ENCODE measurements at regions not wholly inside any gene's neighbourhood (a gene's known extent, or its start where the extent isn't known, plus 50 kb on each side); places are given as distances from the start of the nearest gene placed in this dataset.

DNA sequence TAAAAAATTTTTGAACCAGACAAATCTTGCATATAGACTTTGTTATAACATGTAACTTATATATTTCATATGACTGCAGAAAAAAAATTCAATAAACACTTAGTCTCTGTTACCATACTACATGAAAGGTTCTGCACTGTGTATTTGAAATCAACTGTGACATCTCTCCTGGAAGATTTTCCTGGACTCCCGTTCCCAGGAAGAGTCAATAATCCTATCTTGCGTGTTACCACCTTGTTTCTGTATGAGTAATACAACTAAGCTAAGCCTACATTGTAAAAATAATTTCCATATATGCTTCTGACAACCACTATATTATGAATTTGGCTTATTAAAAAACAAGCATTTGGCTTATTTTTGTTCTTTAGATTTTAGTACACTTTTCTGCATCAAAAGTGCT is 665.6 kb upstream of the SOX9 start:
- TF ChIP-seq, protein P1, sequence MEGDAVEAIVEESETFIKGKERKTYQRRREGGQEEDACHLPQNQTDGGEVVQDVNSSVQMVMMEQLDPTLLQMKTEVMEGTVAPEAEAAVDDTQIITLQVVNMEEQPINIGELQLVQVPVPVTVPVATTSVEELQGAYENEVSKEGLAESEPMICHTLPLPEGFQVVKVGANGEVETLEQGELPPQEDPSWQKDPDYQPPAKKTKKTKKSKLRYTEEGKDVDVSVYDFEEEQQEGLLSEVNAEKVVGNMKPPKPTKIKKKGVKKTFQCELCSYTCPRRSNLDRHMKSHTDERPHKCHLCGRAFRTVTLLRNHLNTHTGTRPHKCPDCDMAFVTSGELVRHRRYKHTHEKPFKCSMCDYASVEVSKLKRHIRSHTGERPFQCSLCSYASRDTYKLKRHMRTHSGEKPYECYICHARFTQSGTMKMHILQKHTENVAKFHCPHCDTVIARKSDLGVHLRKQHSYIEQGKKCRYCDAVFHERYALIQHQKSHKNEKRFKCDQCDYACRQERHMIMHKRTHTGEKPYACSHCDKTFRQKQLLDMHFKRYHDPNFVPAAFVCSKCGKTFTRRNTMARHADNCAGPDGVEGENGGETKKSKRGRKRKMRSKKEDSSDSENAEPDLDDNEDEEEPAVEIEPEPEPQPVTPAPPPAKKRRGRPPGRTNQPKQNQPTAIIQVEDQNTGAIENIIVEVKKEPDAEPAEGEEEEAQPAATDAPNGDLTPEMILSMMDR (IDR thresholded peaks at IDR 0.05) = no peak
- no peak for TF ChIP-seq EP300 (IDR thresholded peaks at IDR 0.05)
- no peak for TF ChIP-seq POLR2AphosphoS5 (IDR thresholded peaks at IDR 0.05)
- TF ChIP-seq POLR2A (IDR thresholded peaks at IDR 0.05) = no peak
